ENCODE measurements at regions not wholly inside any gene's neighbourhood (a gene's known extent, or its start where the extent isn't known, plus 50 kb on each side); places are given as distances from the start of the nearest gene placed in this dataset.
A peak's percentile ranks its signal among the peaks of the same experiment; 100 is the strongest.

DNA sequence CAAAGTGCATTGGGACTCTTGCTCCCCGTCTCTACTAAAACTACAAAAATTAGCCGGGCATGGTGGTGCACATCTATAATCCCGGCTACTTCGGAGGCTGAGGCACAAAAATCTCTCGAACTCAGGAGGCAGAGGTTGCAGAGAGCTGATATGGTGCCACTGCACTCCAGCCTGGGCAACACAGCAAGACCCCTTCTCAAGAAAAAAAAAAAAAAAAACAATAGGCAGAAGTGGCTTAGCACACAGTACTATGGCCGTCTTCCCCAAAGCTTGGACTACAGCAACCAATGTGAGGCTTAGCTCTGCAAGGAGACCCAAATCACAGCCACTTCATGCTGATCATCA, 162.8 kb upstream of the PRDX4 start:
- no peak overlapping the region for H3K4me3 ChIP-seq (ENCODE audit: insufficient read depth, low read depth, low read length)
- H3K79me2 ChIP-seq (ENCODE audit: insufficient read depth, low read length) = no peaks in the 10 kb centered on the region
- no peaks in the 10 kb centered on the region for H3K36me3 ChIP-seq (ENCODE audit: insufficient read depth, low read length)
- Mint-ChIP-seq H3K27me3 (ENCODE audit: low read depth, unreplicated experiment) (no peaks in the 10 kb centered on the region), H3K9me3 (ENCODE audit: unreplicated experiment) (peaks cover 4% of the 10 kb centered on the region), H3K4me1 (ENCODE audit: low read depth, unreplicated experiment) (peaks cover 5% of the 10 kb centered on the region), H3K27ac (ENCODE audit: unreplicated experiment) (no peak overlapping the region), H3K4me3 (ENCODE audit: unreplicated experiment) (no peak overlapping the region), H3K36me3 (ENCODE audit: low read depth, unreplicated experiment) (no peaks in the 10 kb centered on the region)
- H4K20me1 ChIP-seq (ENCODE audit: insufficient read depth, low read length) = no peaks in the 10 kb centered on the region
- H3K4me1 ChIP-seq (ENCODE audit: insufficient read depth, low read length) = peaks cover 14% of the 10 kb centered on the region
- FAIRE-seq = no peak
- no peak for DNase-seq (ENCODE audit: low read depth)
- no peak overlapping the region for H3K9ac ChIP-seq (ENCODE audit: low read length)
- H3K27me3 ChIP-seq (ENCODE audit: insufficient read depth, low read length) = no peaks in the 10 kb centered on the region
- TF ChIP-seq EZH2 (IDR thresholded peaks at IDR 0.05; ENCODE audit: insufficient read depth, low read length) = no peak
- TF ChIP-seq, protein P1, sequence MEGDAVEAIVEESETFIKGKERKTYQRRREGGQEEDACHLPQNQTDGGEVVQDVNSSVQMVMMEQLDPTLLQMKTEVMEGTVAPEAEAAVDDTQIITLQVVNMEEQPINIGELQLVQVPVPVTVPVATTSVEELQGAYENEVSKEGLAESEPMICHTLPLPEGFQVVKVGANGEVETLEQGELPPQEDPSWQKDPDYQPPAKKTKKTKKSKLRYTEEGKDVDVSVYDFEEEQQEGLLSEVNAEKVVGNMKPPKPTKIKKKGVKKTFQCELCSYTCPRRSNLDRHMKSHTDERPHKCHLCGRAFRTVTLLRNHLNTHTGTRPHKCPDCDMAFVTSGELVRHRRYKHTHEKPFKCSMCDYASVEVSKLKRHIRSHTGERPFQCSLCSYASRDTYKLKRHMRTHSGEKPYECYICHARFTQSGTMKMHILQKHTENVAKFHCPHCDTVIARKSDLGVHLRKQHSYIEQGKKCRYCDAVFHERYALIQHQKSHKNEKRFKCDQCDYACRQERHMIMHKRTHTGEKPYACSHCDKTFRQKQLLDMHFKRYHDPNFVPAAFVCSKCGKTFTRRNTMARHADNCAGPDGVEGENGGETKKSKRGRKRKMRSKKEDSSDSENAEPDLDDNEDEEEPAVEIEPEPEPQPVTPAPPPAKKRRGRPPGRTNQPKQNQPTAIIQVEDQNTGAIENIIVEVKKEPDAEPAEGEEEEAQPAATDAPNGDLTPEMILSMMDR (IDR thresholded peaks at IDR 0.05; ENCODE audit: insufficient read depth, low read depth, low read length) = no peak
- H3K27ac ChIP-seq (ENCODE audit: low read depth, low read length) = peak overlapping the region; percentile 47
- H3K4me2 ChIP-seq (ENCODE audit: low read length) = peak overlapping the region; percentile 30
- no peaks in the 10 kb centered on the region for H3K9me3 ChIP-seq (ENCODE audit: insufficient read depth, low read depth, low read length)
- H2AFZ ChIP-seq (ENCODE audit: low read depth, low read length) = no peak overlapping the region

DNA sequence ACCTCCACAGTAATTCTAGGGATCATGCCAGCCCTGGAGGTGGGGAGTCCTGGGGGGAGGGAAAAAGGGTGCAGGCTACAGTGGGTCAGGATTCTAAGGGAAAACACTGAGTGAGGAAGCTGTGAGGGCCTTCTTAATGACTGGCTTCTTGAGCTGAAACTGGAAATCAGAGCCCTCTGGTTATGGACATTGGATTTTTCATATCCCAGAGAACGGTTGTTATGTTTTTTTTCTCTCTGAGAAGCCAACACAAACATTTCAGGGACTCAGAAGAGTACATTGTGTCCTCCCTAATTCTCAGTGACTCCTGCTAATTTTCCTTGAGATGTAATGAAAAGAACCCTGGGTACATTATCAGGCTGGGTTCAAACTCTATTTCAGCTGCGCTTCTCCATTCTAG, 162.4 kb upstream of the PRDX4 start:
- no peaks in the 10 kb centered on the region for H3K9me3 ChIP-seq (ENCODE audit: insufficient read depth, low read depth, low read length)
- Mint-ChIP-seq H3K4me1 (ENCODE audit: low read depth, unreplicated experiment) (peaks cover 5% of the 10 kb centered on the region), H3K27ac (ENCODE audit: unreplicated experiment) (no peak overlapping the region), H3K36me3 (ENCODE audit: low read depth, unreplicated experiment) (no peaks in the 10 kb centered on the region), H3K27me3 (ENCODE audit: low read depth, unreplicated experiment) (no peaks in the 10 kb centered on the region), H3K9me3 (ENCODE audit: unreplicated experiment) (peaks cover 4% of the 10 kb centered on the region), H3K4me3 (ENCODE audit: unreplicated experiment) (no peak overlapping the region)
- H2AFZ ChIP-seq (ENCODE audit: low read depth, low read length) = no peak overlapping the region
- H3K9ac ChIP-seq (ENCODE audit: low read length) = no peak overlapping the region
- DNase-seq (ENCODE audit: low read depth) (no peak), FAIRE-seq (peak; percentile 37)
- H3K36me3 ChIP-seq (ENCODE audit: insufficient read depth, low read length) = no peaks in the 10 kb centered on the region
- H3K27me3 ChIP-seq (ENCODE audit: insufficient read depth, low read length) = no peaks in the 10 kb centered on the region
- no peak overlapping the region for H3K4me2 ChIP-seq (ENCODE audit: low read length)
- TF ChIP-seq, protein P1 (IDR thresholded peaks at IDR 0.05; ENCODE audit: insufficient read depth, low read depth, low read length) = no peak
- TF ChIP-seq EZH2 (IDR thresholded peaks at IDR 0.05; ENCODE audit: insufficient read depth, low read length) = no peak
- H3K27ac ChIP-seq (ENCODE audit: low read depth, low read length) = no peak overlapping the region
- peaks cover 14% of the 10 kb centered on the region for H3K4me1 ChIP-seq (ENCODE audit: insufficient read depth, low read length)
- H3K79me2 ChIP-seq (ENCODE audit: insufficient read depth, low read length) = no peaks in the 10 kb centered on the region
- H3K4me3 ChIP-seq (ENCODE audit: insufficient read depth, low read depth, low read length) = no peak overlapping the region
- no peaks in the 10 kb centered on the region for H4K20me1 ChIP-seq (ENCODE audit: insufficient read depth, low read length)

DNA sequence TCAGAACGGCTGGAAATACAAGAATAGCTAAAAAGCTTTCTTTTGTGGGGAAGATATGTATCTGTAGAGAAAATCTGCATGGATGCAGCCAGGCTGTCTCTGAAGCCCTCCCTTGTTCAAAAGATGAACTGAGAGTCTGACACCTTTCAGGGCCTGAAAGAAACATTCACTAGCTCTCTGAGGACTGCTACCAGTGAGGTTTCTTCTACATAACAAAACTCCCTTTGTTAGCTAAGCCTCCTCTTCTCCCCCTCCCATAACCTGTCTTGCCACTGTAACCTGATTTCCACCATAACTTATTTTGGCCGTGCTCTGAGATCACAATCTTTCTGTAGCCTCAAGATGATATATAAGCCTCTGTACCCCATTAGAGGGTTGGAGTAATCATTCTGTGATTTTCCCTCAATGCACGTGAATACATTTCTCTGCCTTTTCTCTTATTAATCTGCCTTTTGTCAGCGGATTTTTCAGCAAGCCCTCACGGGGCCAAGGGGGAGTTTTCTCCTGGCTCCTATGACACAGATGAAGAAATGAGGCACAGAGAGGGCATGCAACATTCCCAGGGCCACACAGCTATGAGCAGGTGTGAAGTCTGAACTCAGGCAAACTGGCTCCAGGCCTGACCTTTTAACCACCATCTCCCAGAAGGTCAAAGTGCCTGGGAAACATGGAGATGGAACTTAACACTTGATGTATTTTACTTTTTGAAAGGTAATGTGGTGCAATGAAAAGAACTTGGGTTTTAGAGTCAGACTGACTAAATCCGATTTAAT, 161.6 kb upstream of the PRDX4 start:
- H3K9ac ChIP-seq (ENCODE audit: low read length) = no peak overlapping the region
- peaks cover 14% of the 10 kb centered on the region for H3K4me1 ChIP-seq (ENCODE audit: insufficient read depth, low read length)
- Mint-ChIP-seq H3K36me3 (ENCODE audit: low read depth, unreplicated experiment) (no peaks in the 10 kb centered on the region), H3K27ac (ENCODE audit: unreplicated experiment) (no peak overlapping the region), H3K4me3 (ENCODE audit: unreplicated experiment) (no peak overlapping the region), H3K4me1 (ENCODE audit: low read depth, unreplicated experiment) (peaks cover 5% of the 10 kb centered on the region), H3K27me3 (ENCODE audit: low read depth, unreplicated experiment) (no peaks in the 10 kb centered on the region), H3K9me3 (ENCODE audit: unreplicated experiment) (peaks cover 4% of the 10 kb centered on the region)
- H3K79me2 ChIP-seq (ENCODE audit: insufficient read depth, low read length) = no peaks in the 10 kb centered on the region
- H4K20me1 ChIP-seq (ENCODE audit: insufficient read depth, low read length) = no peaks in the 10 kb centered on the region
- no peak overlapping the region for H3K27ac ChIP-seq (ENCODE audit: low read depth, low read length)
- no peaks in the 10 kb centered on the region for H3K27me3 ChIP-seq (ENCODE audit: insufficient read depth, low read length)
- no peak for TF ChIP-seq EZH2 (IDR thresholded peaks at IDR 0.05; ENCODE audit: insufficient read depth, low read length)
- TF ChIP-seq, protein P1 (IDR thresholded peaks at IDR 0.05; ENCODE audit: insufficient read depth, low read depth, low read length) = no peak
- peak; percentile 84 for FAIRE-seq
- no peaks in the 10 kb centered on the region for H3K36me3 ChIP-seq (ENCODE audit: insufficient read depth, low read length)
- H3K9me3 ChIP-seq (ENCODE audit: insufficient read depth, low read depth, low read length) = no peaks in the 10 kb centered on the region
- H3K4me3 ChIP-seq (ENCODE audit: insufficient read depth, low read depth, low read length) = no peak overlapping the region
- H3K4me2 ChIP-seq (ENCODE audit: low read length) = no peak overlapping the region
- H2AFZ ChIP-seq (ENCODE audit: low read depth, low read length) = no peak overlapping the region
- no peak for DNase-seq (ENCODE audit: low read depth)

Data from astrocyte (in vitro differentiated cells and primary cell).